A673 (cell line): ENCODE measurements at regions not wholly inside any gene's neighbourhood (a gene's known extent, or its start where the extent isn't known, plus 50 kb on each side); places are given as distances from the start of the nearest gene placed in this dataset.

Experiments
- BruUV-seq: library from RNA; stranded (reverse); fragments of 400-500 nt; replicated peaks from 2 replicates; lab custom pipeline; 2021; lab: Mats Ljungman, UMichigan
- CTCF ChIA-PET: fragments of 300-600 bp; sonication (Branson Sonifier 250); formaldehyde crosslinking; loops from one replicate; lab custom pipeline; 2022; ENCODE audit warnings: antibody characterized with exemption; lab: Charles Lee
- POLR2A ChIA-PET: fragments of 300-600 bp; sonication (Branson Sonifier 250); formaldehyde crosslinking; loops from one replicate; lab custom pipeline; 2022; ENCODE audit warnings: antibody characterized with exemption; ENCODE audit not compliant: low non-redundant PET; lab: Charles Lee
- DNase-seq: peaks from one replicate; pipeline ENCODE4 v3.0.0-alpha.2; 2015; ENCODE audit warnings: low spot score
- H3K27ac ChIP-seq: fragments of 200-600 bp; sonication (generic); 2 replicates; pipeline ENCODE4 v1.5.1; 2016; ENCODE audit warnings: mixed run types, low read depth, mild to moderate bottlenecking, mixed read lengths, antibody characterized with exemption, low read length; ENCODE audit not compliant: poor library complexity, severe bottlenecking
- H3K27me3 ChIP-seq: fragments of 200-600 bp; sonication (generic); replicated peaks from 2 replicates; pipeline ENCODE4 v1.6.1; 2017; ENCODE audit warnings: mixed run types, low read depth, mild to moderate bottlenecking, mixed read lengths, antibody characterized with exemption, low read length; ENCODE audit not compliant: insufficient read depth, poor library complexity
- H3K36me3 ChIP-seq: fragments of 200-600 bp; sonication (generic); 2 replicates; pipeline ENCODE4 v1.6.1; 2016; ENCODE audit warnings: mixed run types, mild to moderate bottlenecking, mixed read lengths, antibody characterized with exemption, low read length; ENCODE audit not compliant: insufficient read depth, poor library complexity, severe bottlenecking
- H3K4me1 ChIP-seq: fragments of 200-600 bp; sonication (generic); 2 replicates; pipeline ENCODE4 v1.6.1; 2017; ENCODE audit warnings: mixed run types, mild to moderate bottlenecking, mixed read lengths, antibody characterized with exemption, low read length; ENCODE audit not compliant: insufficient read depth, poor library complexity, severe bottlenecking
- H3K4me3 ChIP-seq: fragments of 200-600 bp; sonication (generic); 2 replicates; pipeline ENCODE4 v1.5.1; 2016; ENCODE audit warnings: low read depth, mixed run types, mild to moderate bottlenecking, mixed read lengths, low read length; ENCODE audit not compliant: poor library complexity, severe bottlenecking
- H3K9me3 ChIP-seq: fragments of 200-600 bp; sonication (generic); 2 replicates; pipeline ENCODE4 v1.6.1; 2016; ENCODE audit warnings: mixed run types, low read depth, mild to moderate bottlenecking, mixed read lengths, antibody characterized with exemption, low read length; ENCODE audit not compliant: poor library complexity, severe bottlenecking
- EZH2 ChIP-seq: fragments of 200-600 bp; sonication (generic); IDR thresholded peaks from 2 replicates; pipeline ENCODE4 v1.6.1; 2017; ENCODE audit warnings: borderline replicate concordance, low read depth, mild to moderate bottlenecking, mixed read lengths, antibody characterized with exemption, low read length; ENCODE audit not compliant: poor library complexity, severe bottlenecking
- intact Hi-C: fragments of 100-400 bp; cut with micrococcal nuclease; formaldehyde crosslinking; loops from one replicate; pipeline ENCODE4 v1.10.0; 2022; ENCODE audit not compliant: unreplicated experiment
- TF ChIP-seq, protein P1 (sequence below): fragments of 300-800, 200-600 bp; sonication (generic); conservative IDR thresholded peaks from 2 replicates; pipeline ENCODE4 v1.5.1; 2017; ENCODE audit warnings: low read depth, mild to moderate bottlenecking, antibody characterized with exemption, low read length, moderate library complexity, mixed read lengths

DNA sequence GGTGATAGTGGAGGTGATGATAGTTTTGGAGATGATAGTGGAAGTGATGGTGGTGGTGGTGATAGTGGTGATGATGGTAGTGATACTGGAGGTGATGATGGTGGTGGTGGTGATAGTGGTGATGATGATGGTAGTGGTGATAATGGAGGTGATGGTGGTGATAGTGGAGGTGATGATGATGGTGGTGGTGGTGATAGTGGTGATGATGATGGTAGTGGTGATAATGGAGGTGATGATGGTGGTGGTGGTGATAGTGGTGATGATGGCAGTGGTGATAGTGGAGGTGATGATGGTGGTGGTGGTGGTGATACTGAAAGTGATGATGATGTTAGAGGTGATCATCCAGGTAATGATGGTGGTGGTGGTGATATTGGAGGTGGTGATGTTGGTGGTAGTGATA lies 570.0 kb upstream of the TMEM132C start:
- TF ChIP-seq EZH2 = no peak
- TF ChIP-seq, protein P1, sequence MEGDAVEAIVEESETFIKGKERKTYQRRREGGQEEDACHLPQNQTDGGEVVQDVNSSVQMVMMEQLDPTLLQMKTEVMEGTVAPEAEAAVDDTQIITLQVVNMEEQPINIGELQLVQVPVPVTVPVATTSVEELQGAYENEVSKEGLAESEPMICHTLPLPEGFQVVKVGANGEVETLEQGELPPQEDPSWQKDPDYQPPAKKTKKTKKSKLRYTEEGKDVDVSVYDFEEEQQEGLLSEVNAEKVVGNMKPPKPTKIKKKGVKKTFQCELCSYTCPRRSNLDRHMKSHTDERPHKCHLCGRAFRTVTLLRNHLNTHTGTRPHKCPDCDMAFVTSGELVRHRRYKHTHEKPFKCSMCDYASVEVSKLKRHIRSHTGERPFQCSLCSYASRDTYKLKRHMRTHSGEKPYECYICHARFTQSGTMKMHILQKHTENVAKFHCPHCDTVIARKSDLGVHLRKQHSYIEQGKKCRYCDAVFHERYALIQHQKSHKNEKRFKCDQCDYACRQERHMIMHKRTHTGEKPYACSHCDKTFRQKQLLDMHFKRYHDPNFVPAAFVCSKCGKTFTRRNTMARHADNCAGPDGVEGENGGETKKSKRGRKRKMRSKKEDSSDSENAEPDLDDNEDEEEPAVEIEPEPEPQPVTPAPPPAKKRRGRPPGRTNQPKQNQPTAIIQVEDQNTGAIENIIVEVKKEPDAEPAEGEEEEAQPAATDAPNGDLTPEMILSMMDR = no peak
- H3K4me1 ChIP-seq = no peaks in the 10 kb centered on the region
- no TSS peak for BruUV-seq
- H3K4me3 ChIP-seq = no peak overlapping the region
- ChIA-PET POLR2A (no interaction called here), CTCF (no interaction called here)
- intact Hi-C loops = no loop called here
- DNase-seq = no peak
- H3K9me3 ChIP-seq = no peaks in the 10 kb centered on the region
- no peak overlapping the region for H3K27ac ChIP-seq
- no peaks in the 10 kb centered on the region for H3K36me3 ChIP-seq
- peaks cover 6% of the 10 kb centered on the region for H3K27me3 ChIP-seq

DNA sequence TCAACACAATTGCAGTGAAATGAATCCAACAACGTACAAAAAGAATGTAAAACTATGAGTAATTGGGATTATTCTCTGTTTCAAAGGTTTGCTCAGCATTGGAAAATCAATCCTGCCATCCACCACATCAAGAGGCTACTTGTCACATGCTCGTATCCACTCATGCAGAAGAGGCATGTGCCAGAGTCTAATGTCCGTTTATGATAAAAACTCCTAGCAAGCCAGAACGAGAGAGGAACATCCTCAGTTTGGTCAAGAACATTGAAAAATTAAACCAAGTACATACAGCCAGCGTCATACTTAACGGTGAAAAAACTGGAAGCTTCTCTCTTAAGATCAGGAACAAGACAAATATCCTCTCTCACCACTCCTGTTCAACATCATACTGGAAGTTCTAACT lies 563.9 kb upstream of the TMEM132C start:
- Histone ChIP-seq H3K4me1 (no peaks in the 10 kb centered on the region), H3K27me3 (peaks cover 5% of the 10 kb centered on the region), H3K27ac (no peak overlapping the region), H3K36me3 (no peaks in the 10 kb centered on the region), H3K4me3 (no peak overlapping the region), H3K9me3 (no peaks in the 10 kb centered on the region)
- no peak for TF ChIP-seq EZH2
- TF ChIP-seq, protein P1 = no peak
- ChIA-PET CTCF (no interaction called here), POLR2A (no interaction called here)
- DNase-seq = no peak
- intact Hi-C loops = no loop called here
- BruUV-seq = no TSS peak

DNA sequence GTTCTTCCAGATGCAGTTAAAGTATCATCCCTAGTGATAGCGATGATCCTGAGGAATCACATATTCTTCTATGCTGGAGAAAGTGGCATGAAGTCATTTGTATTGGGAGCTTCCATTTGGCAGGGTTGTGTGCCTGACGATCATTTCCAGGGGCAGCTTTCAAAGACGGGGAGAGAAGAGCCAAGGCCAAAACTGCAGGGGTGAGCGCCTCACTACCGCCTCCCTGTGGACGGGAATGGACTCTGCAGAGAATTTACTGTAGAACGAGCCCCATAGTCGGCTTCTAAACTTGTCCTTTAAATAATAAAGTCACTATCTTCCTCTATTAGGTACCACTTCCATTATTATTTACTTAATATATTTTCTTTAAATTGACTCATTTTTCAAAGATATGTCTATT lies 555.9 kb upstream of the TMEM132C start:
- no TSS peak for BruUV-seq
- no peak for DNase-seq
- intact Hi-C loops = no loop called here
- Histone ChIP-seq H3K36me3 (no peaks in the 10 kb centered on the region), H3K4me3 (no peak overlapping the region), H3K27me3 (peaks cover 5% of the 10 kb centered on the region), H3K4me1 (no peaks in the 10 kb centered on the region), H3K9me3 (no peaks in the 10 kb centered on the region), H3K27ac (no peak overlapping the region)
- POLR2A ChIA-PET = no interaction called here
- CTCF ChIA-PET = no interaction called here
- no peak for TF ChIP-seq EZH2
- TF ChIP-seq, protein P1 = peak; percentile 55
